Heart right ventricle (tissue), 16 donors: ENCODE measurements at regions not wholly inside any gene's neighbourhood (a gene's known extent, or its start where the extent isn't known, plus 50 kb on each side); places are given as distances from the start of the nearest gene placed in this dataset.
"Not testable (repeated sequence)": the region's sequence is repeated elsewhere in the genome, so short reads cannot be mapped to it uniquely, and the experiment has no call there.

Source experiments
- ATAC-seq, 8 donors: fragments of 200-7000 bp; cut with Tn5 transposase; one replicate each; pipeline ENCODE4 v1.9.1; 2020; ENCODE audit warnings: mild to moderate bottlenecking in 8 of 8, moderate library complexity in 8 of 8, moderate number of reproducible peaks in 1 of 8
- DNase-seq, 2 donors: peaks; one replicate each; pipeline ENCODE4 v3.0.0-alpha.2; 2020
- H3K27ac ChIP-seq, 10 donors: fragments of 200-600 bp; sonication (generic) in 2 of 10; one replicate each; pipeline versions ENCODE4 v1.5.0 to v1.8.0; 2020 to 2022; ENCODE audit warnings: mild to moderate bottlenecking in 3 of 10
- H3K27me3 ChIP-seq, 7 donors: fragments of 200-600 bp; one replicate each; pipeline ENCODE4 v1.8.0; 2021 to 2022; ENCODE audit warnings: mild to moderate bottlenecking in 2 of 7
- H3K36me3 ChIP-seq, 9 donors: fragments of 200-600 bp; sonication (generic) in 1 of 9; one replicate each; pipeline versions ENCODE4 v1.5.0 to v1.8.0; 2020 to 2022; ENCODE audit warnings: mild to moderate bottlenecking in 2 of 9
- H3K4me1 ChIP-seq, 9 donors: fragments of 200-600 bp; sonication (generic) in 1 of 9; one replicate each; pipeline versions ENCODE4 v1.5.0 to v1.8.0; 2020 to 2022; ENCODE audit warnings: mild to moderate bottlenecking in 4 of 9
- H3K4me3 ChIP-seq, 10 donors: fragments of 200-600 bp; sonication (generic) in 2 of 10; one replicate each; pipeline versions ENCODE4 v1.5.0 to v1.8.0; 2020 to 2022; ENCODE audit warnings: mild to moderate bottlenecking in 7 of 10, moderate library complexity in 2 of 10
- H3K9me3 ChIP-seq, 11 donors: fragments of 200-600 bp in 10 of 11; sonication (generic) in 2 of 11; one replicate each; pipeline versions ENCODE4 v1.5.0 to v1.8.0; 2013 to 2022; ENCODE audit warnings: mild to moderate bottlenecking in 2 of 11, control low read depth in 1 of 11, moderate library complexity in 1 of 11
- WGBS, 2 donors: extraction: QIAGEN DNeasy Blood & Tissue Kit; methylation state at CpG; one replicate each; pipeline ENCODE4 v1.1.7; 2013; ENCODE audit warnings: inconsistent platforms in 1 of 2; 5-methylcytosine and 5-hydroxymethylcytosine counted together
- intact Hi-C, 10 donors: fragments of 100-400 bp; cut with DNase I; formaldehyde crosslinking; loops; one replicate each; pipeline versions ENCODE4 v1.11.1 to v1.14.2; 2022
- TF ChIP-seq, protein P1 (sequence below), 9 donors: fragments of 200-600 bp; sonication (generic) in 2 of 9; IDR thresholded peaks; one replicate each; pipeline versions ENCODE4 v1.5.0 to v1.8.0; 2021 to 2022; ENCODE audit warnings: antibody characterized with exemption in 9 of 9, mild to moderate bottlenecking in 5 of 9, moderate library complexity in 1 of 9
- donor health status: Arrhythmogenic right ventricular cardiomyopathy.
- donor health status: ischemic (EF 13 %, LVEDD 7.1; RV severe dilation, severe dysfunction).
- donor health status: healthy with polysubstance abuse.
- donor health status: DM: no; HTN: yes; CAD: no.
- donor health status: DM: no; HTN: no; CAD: no.
- donor health status: ischemic (EF 25% LVEDD 6.9; RV normal size, moderate dysfunction).
- donor health status: ischemic (EF 25% LVEDD 5.7; RV mildly dilated, moderate dysfunction).
- donor health status: healthy.
- donor health status: DM: yes; HTN: yes; CAD: no.
- donor health status: Ischemic cardiomyopathy.
- donor health status: ischemic (EF 35%, LVEDD 5.7; RV mildly dilated, moderate dysfunction).
- donor health status: nonischemic (EF 11% LVEDD 7.7; RV severe dilation, severe dysfunction).
- donor health status: DM: yes; HTN: yes; CAD: no.
- donor health status: PGD.
- donor health status: ischemic (EF 29% LVEDD 5.4; RV normal size, mild dysfunction).
- donor health status: nonischemic (EF 23%, LVEDD 6.1; RV moderate dilation, normal function).

DNA sequence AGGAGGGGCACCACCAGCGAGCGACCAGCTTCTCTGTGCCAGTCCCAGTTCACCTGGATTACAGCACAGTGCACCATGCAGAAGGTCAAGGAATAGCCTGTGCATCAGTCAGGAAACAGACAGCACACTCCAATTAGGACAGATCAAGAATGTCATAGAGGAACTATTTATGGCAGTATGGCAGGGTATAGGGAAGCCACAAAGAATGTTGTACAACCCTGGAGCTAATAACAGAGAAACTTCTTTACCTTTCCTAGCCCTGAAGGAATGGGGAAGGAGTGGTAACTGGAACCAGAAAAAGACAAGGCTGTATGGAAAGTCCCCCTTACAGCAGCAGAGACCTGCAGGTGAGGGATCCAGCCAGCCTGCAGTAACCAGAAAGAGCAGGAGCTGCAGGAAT lies 87.8 kb upstream of the USP24 start:
- Histone ChIP-seq H3K27ac (no peak overlapping the region), H3K4me3 (no peak overlapping the region), H3K9me3 (no peaks in the 10 kb centered on the region), H3K36me3 (no peaks in the 10 kb centered on the region), H3K4me1 (peaks cover 0 to 36% (median 12%) of the 10 kb centered on the region in 9 donors), H3K27me3 (peaks cover 0 to 5% (median 0%) of the 10 kb centered on the region in 7 donors)
- DNase-seq (no peak), ATAC-seq (no peak)
- 97 to 98% methylated on average over 2 of the region's 2 CpGs for WGBS, 2 donors
- TF ChIP-seq, protein P1, sequence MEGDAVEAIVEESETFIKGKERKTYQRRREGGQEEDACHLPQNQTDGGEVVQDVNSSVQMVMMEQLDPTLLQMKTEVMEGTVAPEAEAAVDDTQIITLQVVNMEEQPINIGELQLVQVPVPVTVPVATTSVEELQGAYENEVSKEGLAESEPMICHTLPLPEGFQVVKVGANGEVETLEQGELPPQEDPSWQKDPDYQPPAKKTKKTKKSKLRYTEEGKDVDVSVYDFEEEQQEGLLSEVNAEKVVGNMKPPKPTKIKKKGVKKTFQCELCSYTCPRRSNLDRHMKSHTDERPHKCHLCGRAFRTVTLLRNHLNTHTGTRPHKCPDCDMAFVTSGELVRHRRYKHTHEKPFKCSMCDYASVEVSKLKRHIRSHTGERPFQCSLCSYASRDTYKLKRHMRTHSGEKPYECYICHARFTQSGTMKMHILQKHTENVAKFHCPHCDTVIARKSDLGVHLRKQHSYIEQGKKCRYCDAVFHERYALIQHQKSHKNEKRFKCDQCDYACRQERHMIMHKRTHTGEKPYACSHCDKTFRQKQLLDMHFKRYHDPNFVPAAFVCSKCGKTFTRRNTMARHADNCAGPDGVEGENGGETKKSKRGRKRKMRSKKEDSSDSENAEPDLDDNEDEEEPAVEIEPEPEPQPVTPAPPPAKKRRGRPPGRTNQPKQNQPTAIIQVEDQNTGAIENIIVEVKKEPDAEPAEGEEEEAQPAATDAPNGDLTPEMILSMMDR (IDR thresholded peaks at IDR 0.05): no peak
- intact Hi-C loops: no loop called here

DNA sequence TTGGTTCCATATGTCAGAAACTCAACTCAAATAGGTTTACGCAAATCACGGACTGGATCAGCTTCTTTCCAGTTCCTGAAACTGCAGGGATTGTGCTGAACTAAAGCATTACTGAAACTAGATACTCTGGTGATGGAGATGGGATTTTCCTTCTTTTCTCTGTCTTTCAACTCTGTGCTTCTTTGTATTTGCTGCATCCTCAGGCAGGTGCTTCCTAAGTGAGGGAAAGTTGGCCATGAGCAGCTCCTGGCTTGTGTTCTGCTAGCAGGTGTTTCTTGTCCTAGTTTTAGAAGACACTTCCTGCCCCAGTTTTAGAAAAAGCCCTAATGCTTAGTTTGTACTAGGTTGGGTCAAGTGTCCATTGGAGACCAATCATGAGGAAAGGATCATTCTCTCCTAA lies 86.7 kb upstream of the USP24 start:
- H3K27me3 ChIP-seq: peaks cover 0 to 5% (median 0%) of the 10 kb centered on the region in 7 donors
- H3K36me3 ChIP-seq: no peaks in the 10 kb centered on the region
- H3K9me3 ChIP-seq: no peaks in the 10 kb centered on the region
- TF ChIP-seq, protein P1 (IDR thresholded peaks at IDR 0.05): no peak
- H3K4me1 ChIP-seq: peaks cover 0 to 36% (median 12%) of the 10 kb centered on the region in 9 donors
- peak in 2 of 8 donors; percentile 24 to 41 for ATAC-seq
- DNase-seq: no peak
- intact Hi-C loops: no loop called here
- WGBS, 2 donors: 89 to 91% methylated on average over 2 of the region's 2 CpGs
- H3K4me3 ChIP-seq: no peak overlapping the region
- no peak overlapping the region for H3K27ac ChIP-seq

- Histone ChIP-seq H3K4me1 (peaks cover 0 to 36% (median 12%) of the 10 kb centered on the region in 9 donors), H3K9me3 (peaks cover 0 to 5% (median 0%) of the 10 kb centered on the region in 11 donors), H3K27me3 (peaks cover 0 to 5% (median 0%) of the 10 kb centered on the region in 7 donors), H3K36me3 (no peaks in the 10 kb centered on the region), H3K4me3 (no peak overlapping the region), H3K27ac (no peak overlapping the region)
- ATAC-seq: no peak
- no peak for DNase-seq
- 40% methylated on average over 5 of the region's 5 CpGs for WGBS, 2 donors
- TF ChIP-seq, protein P1 (IDR thresholded peaks at IDR 0.05): no peak
- intact Hi-C loops: no loop called here
Observed at GRCh38 chr1:55300975-55301374, 85.8 kb upstream of the USP24 start.

- Histone ChIP-seq H3K36me3 (no peaks in the 10 kb centered on the region), H3K27ac (no peak overlapping the region), H3K4me3 (no peak overlapping the region), H3K4me1 (peaks cover 0 to 32% (median 12%) of the 10 kb centered on the region in 9 donors), H3K9me3 (peaks cover 0 to 17% (median 0%) of the 10 kb centered on the region in 11 donors), H3K27me3 (peaks cover 0 to under 1% (median 0%) of the 10 kb centered on the region in 7 donors)
- intact Hi-C loops: no loop called here
- TF ChIP-seq, protein P1 (IDR thresholded peaks at IDR 0.05): no peak
- DNase-seq (no peak), ATAC-seq (no peak)
- 92 to 94% methylated on average over 10 of the region's 10 CpGs for WGBS, 2 donors
Observed at GRCh38 chr1:55298167-55298894, 83.2 kb upstream of the USP24 start.

DNA sequence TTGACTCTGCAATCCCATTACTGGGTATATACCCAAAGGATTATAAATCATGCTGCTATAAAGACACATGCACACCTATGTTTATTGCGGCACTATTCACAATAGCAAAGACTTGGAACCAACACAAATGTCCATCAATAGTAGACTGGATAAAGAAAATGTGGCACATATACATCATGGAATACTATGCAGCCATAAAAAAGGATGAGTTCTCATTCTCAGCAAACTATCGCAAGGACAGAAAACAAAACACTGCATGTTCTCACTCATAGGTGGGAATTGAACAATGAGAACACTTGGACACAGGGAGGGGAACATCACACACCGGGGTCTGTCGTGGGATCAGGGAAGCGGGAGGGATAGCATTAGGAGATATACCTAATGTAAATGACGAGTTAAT lies 81.1 kb upstream of the USP24 start:
- H3K36me3 ChIP-seq, H3K4me3 ChIP-seq, intact Hi-C loops, ATAC-seq, H3K27me3 ChIP-seq, DNase-seq, H3K27ac ChIP-seq: not testable (repeated sequence)
- H3K9me3 ChIP-seq: peaks cover 0 to 17% (median 0%) of the 10 kb centered on the region in 11 donors
- 92 to 97% methylated on average over 6 of the region's 6 CpGs for WGBS, 2 donors
- H3K4me1 ChIP-seq: peaks cover 0 to 11% (median 8%) of the 10 kb centered on the region in 9 donors
